Common myeloid progenitor, CD34-positive (primary cell): ENCODE measurements at regions not wholly inside any gene's neighbourhood (a gene's known extent, or its start where the extent isn't known, plus 50 kb on each side); places are given as distances from the start of the nearest gene placed in this dataset.

Source experiments
- CTCF ChIA-PET: fragments of 350-600 bp; sonication (Branson Sonifier 250); formaldehyde crosslinking; loops from one replicate; lab custom pipeline; 2021; ENCODE audit warnings: antibody characterized with exemption; lab: Charles Lee
- POLR2A ChIA-PET: fragments of 350-600 bp; sonication (Branson Sonifier 250); formaldehyde crosslinking; loops from one replicate; lab custom pipeline; 2021; ENCODE audit warnings: antibody characterized with exemption; lab: Charles Lee
- DNase-seq, 3 donors: peaks; one replicate each; pipeline versions ENCODE4 v3.0.0 to v3.0.0-alpha.2; 2013
- H3K27ac ChIP-seq, 2 experiments: 1 replicate in 1 of 2; 2 replicates in 1 of 2; pipeline ENCODE4 v1.7.0; 2013; ENCODE audit warnings: inconsistent platforms in 2 of 2, low read length in 2 of 2, mild to moderate bottlenecking in 2 of 2, low read depth in 1 of 2, moderate library complexity in 1 of 2; ENCODE audit not compliant: severe bottlenecking in 2 of 2, insufficient read depth in 1 of 2, poor library complexity in 1 of 2
- H3K27me3 ChIP-seq, 5 experiments: replicated peaks in 2 of 5; 1 replicate in 3 of 5; 2 replicates in 2 of 5; pipeline versions ENCODE4 v1.6.1 to v1.7.0; 2013; ENCODE audit warnings: low read length in 4 of 5, mild to moderate bottlenecking in 2 of 5, moderate library complexity in 2 of 5, inconsistent platforms in 1 of 5; ENCODE audit not compliant: insufficient read depth in 5 of 5, control insufficient read depth in 4 of 5
- H3K36me3 ChIP-seq, 4 experiments: 1 replicate in 2 of 4; 2 replicates in 2 of 4; pipeline versions ENCODE4 v1.6.1 to v1.7.0; 2013; ENCODE audit warnings: low read length in 3 of 4, control low read depth in 1 of 4, mild to moderate bottlenecking in 1 of 4; ENCODE audit not compliant: control insufficient read depth in 4 of 4, insufficient read depth in 4 of 4
- H3K4me1 ChIP-seq, 4 experiments: 1 replicate in 3 of 4; 2 replicates in 1 of 4; pipeline versions ENCODE4 v1.6.1 to v1.7.1; 2013; ENCODE audit warnings: low read length in 3 of 4, mild to moderate bottlenecking in 3 of 4, control low read depth in 1 of 4, inconsistent platforms in 1 of 4, moderate library complexity in 1 of 4; ENCODE audit not compliant: control insufficient read depth in 4 of 4, insufficient read depth in 4 of 4; ENCODE audit errors: control extremely low read depth in 1 of 4
- H3K4me3 ChIP-seq, 7 experiments: 1 replicate in 4 of 7; 2 replicates in 3 of 7; pipeline versions ENCODE4 v1.5.1 to v1.7.0; 2013; ENCODE audit warnings: mild to moderate bottlenecking in 7 of 7, low read length in 6 of 7, moderate library complexity in 6 of 7, inconsistent platforms in 2 of 7, low read depth in 2 of 7, control low read depth in 1 of 7; ENCODE audit not compliant: insufficient read depth in 4 of 7, control insufficient read depth in 1 of 7; ENCODE audit errors: extremely low read depth in 1 of 7
- H3K9me3 ChIP-seq, 5 experiments: 1 replicate in 4 of 5; 2 replicates in 1 of 5; pipeline versions ENCODE4 v1.6.1 to v1.7.1; 2013; ENCODE audit warnings: low read length in 4 of 5, mild to moderate bottlenecking in 2 of 5, inconsistent platforms in 1 of 5, low read depth in 1 of 5, moderate library complexity in 1 of 5; ENCODE audit not compliant: control insufficient read depth in 4 of 5, insufficient read depth in 2 of 5; ENCODE audit errors: control extremely low read depth in 1 of 5
- WGBS: methylation state at CpG from one replicate; pipeline ENCODE4 v1.1.5; 2013; ENCODE audit not compliant: insufficient coverage; 5-methylcytosine and 5-hydroxymethylcytosine counted together

GRCh38 chr2:41873102-41874031, 174.5 kb upstream of the PKDCC start:
- no peak overlapping the region for H3K27ac ChIP-seq
- ChIA-PET POLR2A (no interaction called here), CTCF (interaction anchor here (0.8 to 19.9 kb wide), 10 partner anchors 12 to 455 kb away, joined by 3 to 505 read pairs (median 4); no protein-coding TSS in a partner anchor)
- H3K27me3 ChIP-seq: no peaks in the 10 kb centered on the region
- no peaks in the 10 kb centered on the region for H3K36me3 ChIP-seq
- H3K4me1 ChIP-seq: peaks cover 0 to 6% (median 5%) of the 10 kb centered on the region in 4 experiments
- no peak overlapping the region for H3K4me3 ChIP-seq
- DNase-seq: no peak
- WGBS: 80% methylated on average over 1 of the region's 4 CpGs
- no peaks in the 10 kb centered on the region for H3K9me3 ChIP-seq

GRCh38 chr2:41877114-41877678, 170.6 kb upstream of the PKDCC start:
- H3K27ac ChIP-seq: no peak overlapping the region
- H3K27me3 ChIP-seq: no peaks in the 10 kb centered on the region
- no peak for DNase-seq
- peaks cover 0 to 29% (median 27%) of the 10 kb centered on the region in 4 experiments for H3K4me1 ChIP-seq
- H3K9me3 ChIP-seq: no peaks in the 10 kb centered on the region
- CTCF ChIA-PET: interaction anchor here (2.2 to 19.9 kb wide), 2 partner anchors 7 to 212 kb away, joined by 11 to 505 read pairs; no protein-coding TSS in a partner anchor
- no peaks in the 10 kb centered on the region for H3K36me3 ChIP-seq
- POLR2A ChIA-PET: interaction anchor here (0.6 kb wide), 1 partner anchor 507 kb away, joined by 3 read pairs; no protein-coding TSS in a partner anchor
- H3K4me3 ChIP-seq: no peak overlapping the region
- 100% methylated on average over 12 of the region's 14 CpGs for WGBS

- H3K4me1 ChIP-seq: peaks cover 0 to 29% (median 27%) of the 10 kb centered on the region in 4 experiments
Measured at GRCh38 chr2:41878056-41878455, 169.8 kb upstream of the PKDCC start.

GRCh38 chr2:41878716-41879234, 169.0 kb upstream of the PKDCC start:
- peak in 2 of 3 donors; percentile 20 to 32 for DNase-seq
- Histone ChIP-seq H3K27ac (no peak overlapping the region), H3K9me3 (no peaks in the 10 kb centered on the region), H3K4me1 (peaks cover 0 to 29% (median 27%) of the 10 kb centered on the region in 4 experiments), H3K4me3 (peak overlapping the region in 2 of 7 experiments; percentile 13 to 29), H3K27me3 (no peaks in the 10 kb centered on the region), H3K36me3 (no peaks in the 10 kb centered on the region)
- POLR2A ChIA-PET: no interaction called here
- CTCF ChIA-PET: interaction anchor here (0.6 to 19.9 kb wide), 7 partner anchors 9 to 451 kb away, joined by 3 to 505 read pairs (median 6); no protein-coding TSS in a partner anchor
- 21% methylated on average over 10 of the region's 11 CpGs for WGBS

More at GRCh38 chr2:41878056-41878455, 169.8 kb upstream of the PKDCC start:
- no peak for DNase-seq
- Histone ChIP-seq H3K27ac (no peak overlapping the region), H3K9me3 (no peaks in the 10 kb centered on the region), H3K4me3 (no peak overlapping the region), H3K27me3 (no peaks in the 10 kb centered on the region), H3K36me3 (no peaks in the 10 kb centered on the region)
- 85% methylated on average over 9 of the region's 10 CpGs for WGBS
- ChIA-PET POLR2A (no interaction called here), CTCF (interaction anchor here (2.2 to 19.9 kb wide), 2 partner anchors 8 to 212 kb away, joined by 11 to 505 read pairs; no protein-coding TSS in a partner anchor)

DNA sequence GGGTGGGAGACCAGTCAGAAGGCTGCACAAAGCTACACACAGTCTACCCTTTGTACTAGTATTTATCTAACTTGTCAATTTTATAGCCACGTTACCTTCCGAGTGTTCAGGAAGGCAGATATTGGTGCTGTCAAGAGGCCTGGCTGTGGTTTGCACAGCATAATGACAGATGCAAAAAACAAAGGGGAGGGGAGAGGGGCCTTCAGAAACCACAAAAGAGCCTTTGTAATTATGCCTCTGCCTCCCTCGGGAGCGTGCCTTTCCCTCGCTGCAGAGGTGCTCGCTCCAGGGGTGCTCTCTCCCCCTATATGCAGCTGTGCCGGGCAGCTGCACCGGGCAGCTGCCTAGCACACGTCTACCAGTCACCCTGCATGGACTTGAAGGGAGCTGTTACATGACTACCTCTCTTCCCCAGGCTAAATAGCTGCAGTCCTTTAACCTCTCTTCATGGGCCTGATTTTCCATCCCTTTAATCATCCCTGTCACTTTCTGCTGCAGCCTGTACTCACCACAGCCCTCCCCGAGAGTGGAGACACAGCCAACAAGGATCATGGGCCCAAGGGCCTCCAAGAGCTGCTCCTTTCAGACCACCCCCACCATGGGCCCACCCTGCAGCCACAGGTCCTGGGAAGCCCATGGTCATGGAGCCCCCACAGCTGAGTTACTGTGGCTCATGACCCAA, 168.4 kb upstream of the PKDCC start:
- Histone ChIP-seq H3K4me1 (peaks cover 0 to 29% (median 27%) of the 10 kb centered on the region in 4 experiments), H3K4me3 (peak overlapping the region in 3 of 7 experiments; percentile 13 to 29 (median 20)), H3K27me3 (no peaks in the 10 kb centered on the region), H3K9me3 (no peaks in the 10 kb centered on the region), H3K36me3 (no peaks in the 10 kb centered on the region), H3K27ac (no peak overlapping the region)
- 0% methylated on average over 6 of the region's 10 CpGs for WGBS
- ChIA-PET CTCF (interaction anchor here (0.6 to 19.9 kb wide), 9 partner anchors 10 to 450 kb away, joined by 3 to 505 read pairs (median 4); no protein-coding TSS in a partner anchor), POLR2A (no interaction called here)
- peak; percentile 20 to 82 (median 71) for DNase-seq

- no peak for DNase-seq
- 100% methylated on average over 1 of the region's 3 CpGs for WGBS
- no peak overlapping the region for H3K27ac ChIP-seq
- H3K36me3 ChIP-seq: no peaks in the 10 kb centered on the region
- CTCF ChIA-PET: interaction anchor here (1.0 to 19.9 kb wide), 6 partner anchors 9 to 209 kb away, joined by 3 to 505 read pairs (median 4); no protein-coding TSS in a partner anchor
- no peaks in the 10 kb centered on the region for H3K9me3 ChIP-seq
- H3K4me1 ChIP-seq: peaks cover 0 to 29% (median 27%) of the 10 kb centered on the region in 4 experiments
- H3K4me3 ChIP-seq: no peak overlapping the region
- POLR2A ChIA-PET: no interaction called here
- no peaks in the 10 kb centered on the region for H3K27me3 ChIP-seq
Measured at GRCh38 chr2:41880561-41881243, 167.1 kb upstream of the PKDCC start.
